ENCODE measurements at regions not wholly inside any gene's neighbourhood (a gene's known extent, or its start where the extent isn't known, plus 50 kb on each side); places are given as distances from the start of the nearest gene placed in this dataset.

- TF ChIP-seq, protein P1, sequence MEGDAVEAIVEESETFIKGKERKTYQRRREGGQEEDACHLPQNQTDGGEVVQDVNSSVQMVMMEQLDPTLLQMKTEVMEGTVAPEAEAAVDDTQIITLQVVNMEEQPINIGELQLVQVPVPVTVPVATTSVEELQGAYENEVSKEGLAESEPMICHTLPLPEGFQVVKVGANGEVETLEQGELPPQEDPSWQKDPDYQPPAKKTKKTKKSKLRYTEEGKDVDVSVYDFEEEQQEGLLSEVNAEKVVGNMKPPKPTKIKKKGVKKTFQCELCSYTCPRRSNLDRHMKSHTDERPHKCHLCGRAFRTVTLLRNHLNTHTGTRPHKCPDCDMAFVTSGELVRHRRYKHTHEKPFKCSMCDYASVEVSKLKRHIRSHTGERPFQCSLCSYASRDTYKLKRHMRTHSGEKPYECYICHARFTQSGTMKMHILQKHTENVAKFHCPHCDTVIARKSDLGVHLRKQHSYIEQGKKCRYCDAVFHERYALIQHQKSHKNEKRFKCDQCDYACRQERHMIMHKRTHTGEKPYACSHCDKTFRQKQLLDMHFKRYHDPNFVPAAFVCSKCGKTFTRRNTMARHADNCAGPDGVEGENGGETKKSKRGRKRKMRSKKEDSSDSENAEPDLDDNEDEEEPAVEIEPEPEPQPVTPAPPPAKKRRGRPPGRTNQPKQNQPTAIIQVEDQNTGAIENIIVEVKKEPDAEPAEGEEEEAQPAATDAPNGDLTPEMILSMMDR (IDR thresholded peaks at IDR 0.05; ENCODE audit: low read length), result no peak
- no peak for TF ChIP-seq EZH2 (optimal IDR thresholded peaks at IDR 0.05; ENCODE audit: low read depth, low read length)
These were observed 251.6 kb upstream of the GPC6 start for GRCh38 chr13:92974905-92975429.
